ENCODE measurements at regions not wholly inside any gene's neighbourhood (a gene's known extent, or its start where the extent isn't known, plus 50 kb on each side); places are given as distances from the start of the nearest gene placed in this dataset.

- peak; percentile 14 for DNase-seq
These were observed 189.1 kb downstream of the SPCS3 start for GRCh38 chr4:176508780-176509331.

GRCh38 chr4:176525576-176525975 lies 205.8 kb downstream of the SPCS3 start:
- no peak for DNase-seq

- peak; percentile 39 for DNase-seq
These were observed 206.9 kb downstream of the SPCS3 start for GRCh38 chr4:176526704-176527103.

- no peak for DNase-seq
These were observed 209.8 kb downstream of the SPCS3 start for GRCh38 chr4:176529574-176529973.

GRCh38 chr4:176533159-176533558 lies 213.4 kb downstream of the SPCS3 start:
- peak; percentile 19 for DNase-seq

DNA sequence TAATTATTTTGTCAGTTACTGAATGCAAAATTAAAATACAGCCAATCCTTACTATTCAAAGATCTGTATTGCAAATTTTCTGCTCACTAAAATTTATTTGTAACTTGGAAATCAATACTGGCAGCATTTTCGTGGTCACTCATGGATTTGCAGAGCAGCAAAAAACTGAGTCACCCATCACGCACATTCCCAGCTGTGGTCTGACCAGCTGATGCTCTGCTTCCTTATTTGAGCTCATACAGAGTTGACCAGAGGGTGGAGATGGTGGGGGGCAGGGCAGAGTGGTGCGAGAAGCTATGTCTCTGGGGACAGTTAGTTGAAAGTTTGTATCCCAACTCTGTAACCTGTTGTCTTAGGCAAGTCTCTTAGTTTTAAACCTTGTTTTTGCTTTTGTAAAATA lies 214.8 kb downstream of the SPCS3 start:
- no peak for DNase-seq

DNA sequence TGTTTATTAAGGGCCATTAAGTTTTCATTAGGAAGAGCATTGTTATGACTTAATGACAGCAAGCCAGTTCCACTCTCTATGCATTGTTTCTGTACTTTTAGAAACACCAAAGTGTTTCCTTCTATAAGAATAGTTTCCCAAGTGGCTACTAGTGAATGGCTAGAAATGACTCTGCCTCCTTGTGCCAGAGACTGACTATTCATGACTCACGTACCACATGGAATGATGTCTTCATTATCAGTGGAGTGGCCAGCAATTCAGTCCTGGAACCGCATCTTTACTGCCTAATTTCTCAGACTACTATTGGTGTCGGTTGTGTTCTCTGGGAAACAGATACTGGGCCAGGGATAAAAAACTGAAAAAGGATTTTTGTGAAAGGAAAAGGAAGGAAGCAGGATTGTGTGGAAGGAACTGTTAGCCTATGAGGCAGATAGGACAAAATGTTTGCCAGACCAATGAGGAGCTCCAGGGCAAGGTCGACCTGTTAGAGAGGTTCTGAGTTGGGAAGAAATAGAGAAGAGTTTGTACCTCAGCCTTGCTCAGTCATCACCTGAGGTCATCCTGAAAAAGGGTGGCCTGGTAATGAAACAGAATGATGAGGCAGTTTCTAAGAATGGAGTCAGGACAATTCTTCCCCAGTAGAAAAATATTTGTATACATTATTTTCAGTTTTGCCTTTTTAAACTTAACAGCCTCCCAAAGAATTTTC lies 218.6 kb downstream of the SPCS3 start:
- DNase-seq, result no peak

- DNase-seq, result no peak
These were observed 219.5 kb downstream of the SPCS3 start for GRCh38 chr4:176539091-176539784.

DNA sequence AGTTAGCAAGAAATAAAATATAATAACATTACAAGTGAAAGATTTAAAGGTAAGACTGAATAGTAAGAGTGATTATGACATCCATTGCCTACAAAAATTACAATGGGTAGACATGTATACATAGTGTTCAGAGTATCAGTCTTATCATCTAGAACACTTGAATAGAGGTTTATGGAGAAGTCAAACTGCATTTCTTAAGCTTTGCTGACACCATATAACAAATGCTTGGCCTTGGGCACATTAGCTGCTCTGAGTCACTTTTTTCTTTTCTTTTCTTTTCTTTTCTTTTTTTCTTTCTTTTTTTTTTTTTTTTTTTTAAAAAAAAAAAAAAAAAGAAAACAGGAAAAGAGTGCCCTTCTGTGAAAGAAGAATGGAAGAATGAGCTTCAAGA lies 220.0 kb downstream of the SPCS3 start:
- no peak for DNase-seq

GRCh38 chr4:176540814-176541213 lies 221.0 kb downstream of the SPCS3 start:
- no peak for DNase-seq

GRCh38 chr4:176545872-176546271 lies 226.1 kb downstream of the SPCS3 start:
- no peak for DNase-seq

- DNase-seq, result no peak
These were observed 227.2 kb downstream of the SPCS3 start for GRCh38 chr4:176546975-176547374.

GRCh38 chr4:176548571-176548970 lies 228.8 kb downstream of the SPCS3 start:
- no peak for DNase-seq

DNA sequence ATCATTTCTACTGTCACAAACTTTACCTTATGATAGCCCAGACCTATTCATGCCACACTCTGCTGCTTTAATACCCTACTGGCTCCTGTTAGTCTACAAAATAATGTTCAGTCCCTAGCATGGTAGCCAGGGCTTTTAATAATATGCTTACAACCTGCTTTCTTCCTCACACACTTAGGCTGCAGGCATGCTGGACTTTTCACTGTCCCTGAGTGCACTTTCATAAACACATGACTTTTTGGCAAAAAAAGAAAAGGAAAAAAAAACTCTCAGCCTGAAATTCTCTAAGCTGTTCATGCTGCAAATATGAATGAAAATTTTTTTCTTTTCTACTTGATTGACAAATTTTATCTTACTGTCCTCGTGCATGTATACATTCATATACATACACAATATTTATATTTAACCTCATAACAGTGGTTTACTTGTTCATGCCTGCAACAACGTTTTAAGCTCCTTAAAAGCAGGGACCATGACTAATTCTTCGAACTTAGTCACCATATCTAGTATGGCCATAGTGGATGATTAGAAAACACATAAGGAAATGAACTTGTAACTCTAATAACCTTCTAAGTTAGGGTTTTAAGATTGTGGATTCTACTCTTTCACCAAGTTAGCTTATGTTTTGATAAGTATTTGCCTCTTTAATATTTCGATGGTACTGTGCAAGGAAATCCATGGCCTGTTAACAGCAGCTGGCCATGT lies 229.5 kb downstream of the SPCS3 start:
- no peak for DNase-seq

GRCh38 chr4:176558661-176559060 lies 234.1 kb downstream of the VEGFC start:
- no peak for DNase-seq

- no peak for DNase-seq
These were observed 231.4 kb downstream of the VEGFC start for GRCh38 chr4:176561368-176561767.

DNA sequence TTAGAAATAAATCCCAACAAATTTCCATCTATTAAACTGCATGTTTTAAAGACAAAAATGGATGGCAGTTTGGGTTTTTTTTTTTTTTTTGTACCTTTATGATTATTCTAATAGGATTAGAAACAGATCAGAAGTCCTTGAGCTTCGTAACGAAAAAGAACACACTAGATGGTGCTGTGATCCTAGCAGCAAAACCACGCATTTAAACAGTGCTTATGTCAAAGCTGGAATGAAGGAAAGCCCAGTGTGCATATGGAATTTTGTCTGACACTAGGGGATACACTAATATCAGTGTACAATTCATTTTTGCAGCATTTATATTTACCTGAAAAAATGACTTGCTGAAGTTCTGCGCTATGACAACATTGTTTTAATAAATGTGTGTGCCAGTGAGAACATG lies 229.1 kb downstream of the VEGFC start:
- peak; percentile 31 for DNase-seq

- DNase-seq, result no peak
These were observed 227.7 kb downstream of the VEGFC start for GRCh38 chr4:176565049-176565448.

GRCh38 chr4:176566769-176567168 lies 226.0 kb downstream of the VEGFC start:
- DNase-seq, result no peak

DNA sequence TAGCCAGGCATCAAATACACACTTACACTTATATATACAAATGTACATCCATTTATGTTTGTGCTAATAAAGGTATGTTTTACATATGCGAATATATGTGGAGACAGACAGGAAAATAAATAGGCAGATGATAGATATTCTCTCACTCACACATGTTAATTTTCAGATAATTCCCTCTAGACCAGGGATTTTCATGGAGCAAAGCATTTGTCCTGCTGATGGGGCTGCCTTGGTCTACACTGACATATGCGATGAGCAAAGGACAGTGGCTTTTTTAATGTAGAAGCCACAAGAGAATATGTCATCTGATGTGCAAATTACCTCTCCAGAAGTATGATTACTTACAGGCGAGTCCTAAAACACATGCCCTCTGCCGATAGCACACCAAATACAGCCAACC lies 224.5 kb downstream of the VEGFC start:
- no peak for DNase-seq

- DNase-seq, result peak; percentile 8
These were observed 223.4 kb downstream of the VEGFC start for GRCh38 chr4:176569301-176569700.

GRCh38 chr4:176571206-176571605 lies 221.5 kb downstream of the VEGFC start:
- no peak for DNase-seq

- DNase-seq, result no peak
These were observed 217.5 kb downstream of the VEGFC start for GRCh38 chr4:176575141-176575730.
